ENCODE measurements at regions not wholly inside any gene's neighbourhood (a gene's known extent, or its start where the extent isn't known, plus 50 kb on each side); places are given as distances from the start of the nearest gene placed in this dataset.

GRCh38 chr11:29005401-29005980 is 897.3 kb downstream of the METTL15 start:
- TF ChIP-seq EZH2 (IDR thresholded peaks at IDR 0.05; ENCODE audit: low read length, unreplicated experiment) (no peak), CTCF (conservative IDR thresholded peaks at IDR 0.05; ENCODE audit: low read depth, low read length) (peak; percentile 35; the same call in 1 of the 2 replicates), EZH2phosphoT487 (IDR thresholded peaks at IDR 0.05; ENCODE audit: borderline replicate concordance, low read length) (no peak)
